Ascending aorta (tissue), 2 donors: ENCODE measurements at regions not wholly inside any gene's neighbourhood (a gene's known extent, or its start where the extent isn't known, plus 50 kb on each side); places are given as distances from the start of the nearest gene placed in this dataset.

Source experiments
- DNase-seq, 2 donors: peaks; one replicate each; pipeline ENCODE4 v3.0.0-alpha.2; 2019; ENCODE audit warnings: low spot score in 2 of 2
- H3K27ac ChIP-seq, 2 donors: fragments of 200-600 bp; sonication (generic); one replicate each; pipeline ENCODE4 v1.5.1; 2016 to 2017; ENCODE audit warnings: mild to moderate bottlenecking in 1 of 2
- H3K27me3 ChIP-seq: fragments of 200-600 bp; sonication (generic); one replicate; pipeline ENCODE4 v1.5.1; 2017
- H3K36me3 ChIP-seq, 2 donors: fragments of 200-600 bp; sonication (generic); one replicate each; pipeline ENCODE4 v1.5.1; 2016
- H3K4me1 ChIP-seq, 2 donors: fragments of 200-600 bp; sonication (generic); one replicate each; pipeline ENCODE4 v1.5.1; 2016 to 2017; ENCODE audit warnings: mild to moderate bottlenecking in 1 of 2
- H3K4me3 ChIP-seq, 2 donors: fragments of 200-600 bp; sonication (generic); one replicate each; pipeline ENCODE4 v1.5.1; 2016 to 2017; ENCODE audit warnings: mild to moderate bottlenecking in 1 of 2
- H3K9me3 ChIP-seq, 2 donors: fragments of 200-600 bp; sonication (generic); one replicate each; pipeline ENCODE4 v1.5.1; 2016
- CTCF ChIP-seq, 3 experiments: fragments of 200-600 bp in 2 of 3; fragments of 450-650 bp in 1 of 3; sonication (generic) in 2 of 3; IDR thresholded peaks; one replicate each; pipeline ENCODE4 v1.5.1; 2016 to 2019; ENCODE audit warnings: antibody characterized with exemption in 3 of 3, mild to moderate bottlenecking in 1 of 3, moderate library complexity in 1 of 3
- intact Hi-C: fragments of 100-400 bp; cut with DNase I; formaldehyde crosslinking; loops from one replicate; pipeline ENCODE4 v1.15.1; 2023

- no peak for TF ChIP-seq CTCF (IDR thresholded peaks at IDR 0.05)
- H3K36me3 ChIP-seq, result no peaks in the 10 kb centered on the region
- H3K27me3 ChIP-seq, result no peaks in the 10 kb centered on the region
- no peak overlapping the region for H3K4me3 ChIP-seq
- no peaks in the 10 kb centered on the region for H3K4me1 ChIP-seq
- no peak overlapping the region for H3K27ac ChIP-seq
- peaks cover 0 to 6% of the 10 kb centered on the region in 2 donors for H3K9me3 ChIP-seq
- DNase-seq, result no peak
- intact Hi-C loops, result no loop called here
Measured at GRCh38 chr2:81551040-81551634, 1246.6 kb upstream of the LRRTM1 start.

GRCh38 chr2:81550277-81550676 lies 1245.7 kb upstream of the LRRTM1 start:
- H3K36me3 ChIP-seq, result no peaks in the 10 kb centered on the region
- no peaks in the 10 kb centered on the region for H3K27me3 ChIP-seq
- H3K9me3 ChIP-seq, result no peaks in the 10 kb centered on the region
- intact Hi-C loops, result no loop called here
- no peaks in the 10 kb centered on the region for H3K4me1 ChIP-seq
- TF ChIP-seq CTCF (IDR thresholded peaks at IDR 0.05), result no peak
- H3K27ac ChIP-seq, result no peak overlapping the region
- H3K4me3 ChIP-seq, result no peak overlapping the region
- no peak for DNase-seq

GRCh38 chr2:81549646-81550045 lies 1245.1 kb upstream of the LRRTM1 start:
- no peak for DNase-seq
- intact Hi-C loops, result no loop called here
- no peak for TF ChIP-seq CTCF (IDR thresholded peaks at IDR 0.05)
- H3K4me1 ChIP-seq, result no peaks in the 10 kb centered on the region
- no peak overlapping the region for H3K4me3 ChIP-seq
- no peaks in the 10 kb centered on the region for H3K27me3 ChIP-seq
- H3K36me3 ChIP-seq, result no peaks in the 10 kb centered on the region
- no peak overlapping the region for H3K27ac ChIP-seq
- no peaks in the 10 kb centered on the region for H3K9me3 ChIP-seq

- no peak for TF ChIP-seq CTCF (IDR thresholded peaks at IDR 0.05)
- no peaks in the 10 kb centered on the region for H3K9me3 ChIP-seq
- H3K4me1 ChIP-seq, result no peaks in the 10 kb centered on the region
- DNase-seq, result no peak
- no peak overlapping the region for H3K4me3 ChIP-seq
- intact Hi-C loops, result no loop called here
- H3K27ac ChIP-seq, result no peak overlapping the region
- H3K36me3 ChIP-seq, result no peaks in the 10 kb centered on the region
- H3K27me3 ChIP-seq, result no peaks in the 10 kb centered on the region
Measured at GRCh38 chr2:81545626-81546025, 1241.1 kb upstream of the LRRTM1 start.

- H3K36me3 ChIP-seq, result no peaks in the 10 kb centered on the region
- H3K27me3 ChIP-seq, result no peaks in the 10 kb centered on the region
- no peaks in the 10 kb centered on the region for H3K9me3 ChIP-seq
- no peak for TF ChIP-seq CTCF (IDR thresholded peaks at IDR 0.05)
- intact Hi-C loops, result no loop called here
- H3K4me1 ChIP-seq, result no peaks in the 10 kb centered on the region
- no peak overlapping the region for H3K27ac ChIP-seq
- DNase-seq, result no peak
- no peak overlapping the region for H3K4me3 ChIP-seq
Measured at GRCh38 chr2:81542119-81542518, 1237.6 kb upstream of the LRRTM1 start.

GRCh38 chr2:81529944-81530343 lies 1225.4 kb upstream of the LRRTM1 start:
- TF ChIP-seq CTCF (IDR thresholded peaks at IDR 0.05), result no peak
- intact Hi-C loops, result no loop called here

More at GRCh38 chr2:81529944-81530343, 1225.4 kb upstream of the LRRTM1 start:
- no peaks in the 10 kb centered on the region for H3K27me3 ChIP-seq
- DNase-seq, result no peak
- no peak overlapping the region for H3K27ac ChIP-seq
- H3K36me3 ChIP-seq, result no peaks in the 10 kb centered on the region
- no peaks in the 10 kb centered on the region for H3K9me3 ChIP-seq
- no peaks in the 10 kb centered on the region for H3K4me1 ChIP-seq
- no peak overlapping the region for H3K4me3 ChIP-seq
